Transverse colon (tissue), 4 donors: ENCODE measurements at regions not wholly inside any gene's neighbourhood (a gene's known extent, or its start where the extent isn't known, plus 50 kb on each side); places are given as distances from the start of the nearest gene placed in this dataset.

Experiments
- DNase-seq: peaks from one replicate; pipeline ENCODE4 v3.0.0-alpha.2; 2019
- H3K27ac ChIP-seq, 4 donors: fragments of 200-600 bp; sonication (generic); 2 replicates each; pipeline ENCODE4 v1.5.1; 2016 to 2018; ENCODE audit warnings: inconsistent platforms in 4 of 4
- H3K27me3 ChIP-seq: fragments of 200-600 bp; sonication (generic); 2 replicates; pipeline ENCODE4 v1.5.1; 2017; ENCODE audit warnings: inconsistent platforms
- H3K36me3 ChIP-seq, 4 donors: fragments of 200-600 bp; sonication (generic); 2 replicates each; pipeline ENCODE4 v1.5.1; 2017 to 2019; ENCODE audit warnings: inconsistent platforms in 4 of 4
- H3K4me1 ChIP-seq, 4 donors: fragments of 200-600 bp; sonication (generic); 2 replicates each; pipeline ENCODE4 v1.5.1; 2017 to 2020; ENCODE audit warnings: inconsistent platforms in 4 of 4
- H3K4me3 ChIP-seq, 4 donors: fragments of 200-600 bp; sonication (generic); 1 replicate in 1 of 4; 2 replicates in 3 of 4; pipeline versions ENCODE4 v1.5.1 to v1.6.1; 2017 to 2019; ENCODE audit warnings: inconsistent platforms in 4 of 4
- H3K9me3 ChIP-seq, 2 donors: fragments of 200-600 bp; sonication (generic); 2 replicates each; pipeline ENCODE4 v1.5.1; 2017 to 2019; ENCODE audit warnings: inconsistent platforms in 2 of 2
- EP300 ChIP-seq: sonication (generic); formaldehyde crosslinking; IDR thresholded peaks from one replicate; pipeline ENCODE4 v1.6.1; 2017; ENCODE audit warnings: antibody characterized with exemption, low read depth
- POLR2A ChIP-seq: fragments of 450-650 bp; IDR thresholded peaks from one replicate; pipeline ENCODE4 v1.6.1; 2016; ENCODE audit warnings: antibody characterized with exemption, mild to moderate bottlenecking, moderate library complexity
- POLR2AphosphoS5 ChIP-seq, 3 donors: sonication (generic); formaldehyde crosslinking; IDR thresholded peaks; one replicate each; pipeline ENCODE4 v1.6.1; 2016; ENCODE audit warnings: antibody characterized with exemption in 3 of 3
- WGBS, 2 donors: methylation state at CpG; one replicate each; pipeline ENCODE4 v1.1.5; 2018; ENCODE audit warnings: low coverage in 1 of 2; 5-methylcytosine and 5-hydroxymethylcytosine counted together
- in situ Hi-C, 4 donors: fragments of 200-750 bp; cut with MboI; loops; one replicate each; pipeline versions ENCODE4 v1.15.0 to v1.15.1; 2017; ENCODE audit warnings: low sequenced_read_pairs in 3 of 4, low pct_ligation_motif_present in 1 of 4, low pct_unique_long_range_greater_than_20kb in 1 of 4
- intact Hi-C: fragments of 100-400 bp; cut with DNase I; formaldehyde crosslinking; loops from one replicate; pipeline ENCODE4 v1.15.1; 2023; ENCODE audit warnings: low total_unique reads
- TF ChIP-seq, protein P1 (sequence below), 5 experiments: fragments of 200-600 bp in 3 of 5; fragments of 450-650 bp in 2 of 5; sonication (generic) in 3 of 5; IDR thresholded peaks; 1 replicate in 2 of 5; 2 replicates in 3 of 5; pipeline ENCODE4 v1.5.1; 2016 to 2017; ENCODE audit warnings: antibody characterized with exemption in 5 of 5, inconsistent platforms in 3 of 5, mild to moderate bottlenecking in 2 of 5, moderate library complexity in 1 of 5

DNA sequence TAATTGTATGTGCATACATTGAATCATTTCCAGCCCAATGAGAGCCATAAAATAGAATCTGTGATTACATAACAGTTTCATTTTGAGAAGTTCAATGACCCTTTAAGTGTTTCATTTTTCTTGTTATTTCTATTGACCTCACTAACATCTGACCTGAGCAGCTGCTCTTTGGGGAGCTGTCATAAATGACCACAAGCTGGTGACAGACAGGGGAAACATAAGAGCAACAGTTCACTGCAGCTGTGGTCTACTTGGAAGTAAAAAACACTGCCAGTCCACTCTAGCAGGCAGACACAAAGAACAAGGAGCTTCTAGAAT lies 265.4 kb downstream of the DTWD2 start:
- in situ Hi-C loops (no loop called here), intact Hi-C loops (no loop called here)
- no peaks in the 10 kb centered on the region for H3K9me3 ChIP-seq
- no peaks in the 10 kb centered on the region for H3K27me3 ChIP-seq
- no peak for DNase-seq
- TF ChIP-seq POLR2A (no peak), POLR2AphosphoS5 (IDR thresholded peaks at IDR 0.05) (no peak), EP300 (no peak)
- TF ChIP-seq, protein P1, sequence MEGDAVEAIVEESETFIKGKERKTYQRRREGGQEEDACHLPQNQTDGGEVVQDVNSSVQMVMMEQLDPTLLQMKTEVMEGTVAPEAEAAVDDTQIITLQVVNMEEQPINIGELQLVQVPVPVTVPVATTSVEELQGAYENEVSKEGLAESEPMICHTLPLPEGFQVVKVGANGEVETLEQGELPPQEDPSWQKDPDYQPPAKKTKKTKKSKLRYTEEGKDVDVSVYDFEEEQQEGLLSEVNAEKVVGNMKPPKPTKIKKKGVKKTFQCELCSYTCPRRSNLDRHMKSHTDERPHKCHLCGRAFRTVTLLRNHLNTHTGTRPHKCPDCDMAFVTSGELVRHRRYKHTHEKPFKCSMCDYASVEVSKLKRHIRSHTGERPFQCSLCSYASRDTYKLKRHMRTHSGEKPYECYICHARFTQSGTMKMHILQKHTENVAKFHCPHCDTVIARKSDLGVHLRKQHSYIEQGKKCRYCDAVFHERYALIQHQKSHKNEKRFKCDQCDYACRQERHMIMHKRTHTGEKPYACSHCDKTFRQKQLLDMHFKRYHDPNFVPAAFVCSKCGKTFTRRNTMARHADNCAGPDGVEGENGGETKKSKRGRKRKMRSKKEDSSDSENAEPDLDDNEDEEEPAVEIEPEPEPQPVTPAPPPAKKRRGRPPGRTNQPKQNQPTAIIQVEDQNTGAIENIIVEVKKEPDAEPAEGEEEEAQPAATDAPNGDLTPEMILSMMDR (IDR thresholded peaks at IDR 0.05) = no peak
- H3K36me3 ChIP-seq = no peaks in the 10 kb centered on the region
- H3K4me1 ChIP-seq = no peaks in the 10 kb centered on the region
- H3K27ac ChIP-seq = no peak overlapping the region
- H3K4me3 ChIP-seq = no peak overlapping the region

DNA sequence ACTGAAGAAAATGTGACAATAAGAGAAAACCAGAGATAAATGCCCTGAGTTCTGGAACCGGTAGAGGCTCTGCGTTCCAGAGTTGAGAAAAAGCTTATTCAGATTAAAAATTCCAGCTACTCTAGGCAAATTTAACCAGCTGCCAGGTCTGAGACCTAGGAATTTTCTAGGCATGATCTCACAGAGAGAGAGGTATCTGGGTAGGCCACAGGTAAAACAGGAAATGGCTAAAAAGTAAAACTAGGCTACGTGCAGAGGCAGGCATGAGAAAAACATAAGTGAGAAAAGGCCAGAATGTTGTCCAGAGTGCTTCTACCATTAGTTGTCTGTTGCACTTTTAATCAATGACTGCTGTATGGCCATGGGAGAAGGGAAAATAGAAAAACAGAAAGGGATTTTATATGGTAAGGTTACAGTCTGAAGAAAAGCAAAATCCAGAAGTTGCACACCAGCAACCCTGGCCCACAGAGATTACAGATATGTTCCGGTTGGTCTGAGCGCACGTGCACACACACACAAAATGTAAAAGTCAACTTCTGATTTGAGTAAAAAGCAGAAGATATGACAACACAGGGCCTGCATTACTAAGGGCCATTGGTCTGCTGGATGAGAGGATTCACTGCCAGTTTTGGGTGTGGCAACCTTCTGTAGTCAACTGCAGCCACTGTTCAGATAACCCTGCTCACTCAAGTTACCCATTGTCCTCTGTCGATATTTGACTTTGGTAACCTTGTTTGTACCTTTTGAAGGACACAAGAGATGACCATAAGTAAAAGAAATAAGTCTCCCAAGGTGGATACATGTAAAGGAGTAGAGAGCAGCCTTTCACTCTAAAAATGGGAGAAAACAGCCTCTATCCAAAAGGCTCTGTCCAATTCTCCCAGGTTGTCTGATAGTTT lies 266.0 kb downstream of the DTWD2 start:
- intact Hi-C loops = no loop called here
- DNase-seq = no peak
- Histone ChIP-seq H3K27me3 (no peaks in the 10 kb centered on the region), H3K9me3 (no peaks in the 10 kb centered on the region), H3K4me3 (no peak overlapping the region), H3K36me3 (no peaks in the 10 kb centered on the region), H3K27ac (no peak overlapping the region), H3K4me1 (no peaks in the 10 kb centered on the region)
- WGBS, 2 donors = 73 to 80% methylated on average over 4 to 7 of the region's 7 CpGs
- TF ChIP-seq, protein P1 (IDR thresholded peaks at IDR 0.05) = no peak
- no peak for TF ChIP-seq POLR2A
- no peak for TF ChIP-seq EP300
- TF ChIP-seq POLR2AphosphoS5 (IDR thresholded peaks at IDR 0.05) = no peak
- in situ Hi-C loops = no loop called here

- H3K27ac ChIP-seq = no peak overlapping the region
- in situ Hi-C loops (no loop called here), intact Hi-C loops (no loop called here)
- peaks cover 0 to 4% of the 10 kb centered on the region in 2 donors for H3K9me3 ChIP-seq
- WGBS, 2 donors = 83 to 85% methylated on average over 1 of the region's 1 CpG
- H3K4me3 ChIP-seq = no peak overlapping the region
- H3K4me1 ChIP-seq = no peaks in the 10 kb centered on the region
- DNase-seq = no peak
- TF ChIP-seq, protein P1 (IDR thresholded peaks at IDR 0.05) = no peak
- TF ChIP-seq POLR2A (no peak), EP300 (no peak), POLR2AphosphoS5 (IDR thresholded peaks at IDR 0.05) (no peak)
- H3K36me3 ChIP-seq = no peaks in the 10 kb centered on the region
- H3K27me3 ChIP-seq = no peaks in the 10 kb centered on the region
These were observed 276.6 kb downstream of the DTWD2 start for GRCh38 chr5:118711727-118712126.

DNA sequence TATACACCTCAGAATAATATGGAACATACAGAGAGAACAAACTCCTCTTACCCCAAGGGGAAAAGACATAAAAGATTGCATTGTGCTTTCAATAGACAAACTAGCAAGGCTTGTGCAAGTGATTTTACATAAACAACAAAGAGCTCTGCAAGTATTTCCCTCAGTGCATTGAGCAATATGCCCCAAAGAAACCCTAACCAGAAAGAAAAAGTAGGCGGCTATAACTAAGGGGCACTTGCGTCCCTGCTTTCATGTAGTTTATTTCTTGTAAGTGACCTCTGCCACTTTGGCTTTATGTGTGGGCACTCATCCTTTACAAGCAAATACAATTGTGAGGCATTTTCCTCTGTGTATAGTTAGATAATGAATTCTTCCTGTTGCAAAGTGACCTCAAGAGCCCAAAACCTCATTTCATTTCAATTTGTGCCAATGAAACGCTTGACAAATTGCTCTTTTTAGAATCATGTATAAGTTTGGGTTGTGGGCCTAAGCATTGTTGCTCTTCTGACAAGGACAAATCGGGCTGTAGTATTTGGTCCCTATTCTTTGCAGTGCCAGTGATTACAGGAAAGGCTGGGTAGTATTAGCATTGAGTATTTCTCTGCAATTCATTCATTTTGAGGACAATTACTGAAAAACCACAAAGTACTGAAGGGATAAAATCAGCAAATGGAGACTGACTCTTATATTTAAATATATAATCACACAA lies 282.2 kb downstream of the DTWD2 start:
- TF ChIP-seq, protein P1 (IDR thresholded peaks at IDR 0.05) = no peak
- in situ Hi-C loops (no loop called here), intact Hi-C loops (no loop called here)
- no peak for DNase-seq
- Histone ChIP-seq H3K36me3 (no peaks in the 10 kb centered on the region), H3K27me3 (no peaks in the 10 kb centered on the region), H3K9me3 (no peaks in the 10 kb centered on the region), H3K4me1 (no peaks in the 10 kb centered on the region), H3K4me3 (no peak overlapping the region), H3K27ac (no peak overlapping the region)
- 54 to 62% methylated on average over 4 of the region's 4 CpGs for WGBS, 2 donors
